ENCODE measurements at regions not wholly inside any gene's neighbourhood (a gene's known extent, or its start where the extent isn't known, plus 50 kb on each side); places are given as distances from the start of the nearest gene placed in this dataset.
"Not testable (repeated sequence)": the region's sequence is repeated elsewhere in the genome, so short reads cannot be mapped to it uniquely, and the experiment has no call there.

- no peak for DNase-seq (ENCODE audit: low spot score)
- intact Hi-C loops (cut with DNase I): no loop called here
These were observed 132.3 kb upstream of the BMPER start for GRCh38 chr7:33773053-33773452.

DNA sequence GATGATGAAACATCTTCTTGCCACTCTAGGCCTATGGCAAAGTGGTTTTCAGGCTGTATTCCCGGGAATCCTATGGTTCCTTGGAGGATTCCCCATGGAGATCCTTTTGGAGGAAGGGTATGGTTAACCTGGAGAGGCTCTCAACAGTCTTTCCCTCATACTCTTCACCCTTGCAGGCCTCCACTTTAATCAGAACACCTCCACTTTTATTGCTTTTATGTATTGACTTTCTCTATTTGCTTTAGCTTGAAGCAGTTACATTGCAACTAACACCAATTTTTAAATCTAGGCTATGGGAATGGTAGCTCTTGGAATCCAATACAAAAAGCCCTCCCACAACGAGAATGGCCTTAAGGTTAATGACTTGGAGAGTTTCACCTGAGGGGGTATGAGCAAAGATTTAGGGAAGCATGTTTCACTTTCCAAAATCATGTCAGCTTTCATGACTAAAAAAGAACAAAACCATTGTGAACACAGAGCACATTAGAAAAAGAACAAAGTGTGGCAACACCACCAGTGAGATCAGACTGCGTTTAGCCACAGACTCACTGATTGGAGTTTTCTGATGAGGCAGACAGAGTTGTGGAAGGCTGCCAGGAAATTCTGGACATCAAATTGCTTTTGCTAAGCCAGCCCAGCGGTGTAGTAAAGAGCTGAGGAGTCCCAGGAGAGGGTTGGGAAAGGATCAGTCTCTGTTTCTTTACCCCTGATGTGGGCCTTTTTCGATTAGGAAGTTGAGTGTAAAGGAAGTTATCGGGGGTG is 130.4 kb upstream of the BMPER start:
- DNase-seq (ENCODE audit: low spot score): no peak
- intact Hi-C loops (cut with DNase I): no loop called here

GRCh38 chr7:33775790-33776189 is 129.5 kb upstream of the BMPER start:
- intact Hi-C loops (cut with DNase I): no loop called here
- DNase-seq (ENCODE audit: low spot score): no peak

GRCh38 chr7:33776788-33777187 is 128.6 kb upstream of the BMPER start:
- intact Hi-C loops (cut with DNase I): no loop called here
- DNase-seq (ENCODE audit: low spot score): no peak

DNA sequence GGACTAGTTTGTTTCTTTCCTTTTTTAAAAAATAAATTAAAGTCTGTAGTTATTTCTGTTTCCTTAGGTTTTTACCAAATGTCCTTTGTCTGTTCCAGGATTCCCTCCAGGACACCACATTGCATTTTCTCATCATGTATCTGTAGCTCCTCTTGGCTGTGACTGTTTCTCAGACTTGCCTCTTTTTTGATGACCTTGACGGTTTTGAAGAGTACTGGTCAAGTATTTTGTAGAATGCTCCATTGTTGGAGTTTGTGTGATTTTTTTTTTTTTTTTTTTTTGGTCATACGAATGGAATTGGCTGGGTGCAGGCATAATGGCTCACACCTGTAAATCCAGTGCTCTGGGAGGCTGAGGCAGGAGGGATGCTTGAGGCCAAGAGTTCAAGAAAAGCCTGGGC is 127.1 kb upstream of the BMPER start:
- no peak for DNase-seq (ENCODE audit: low spot score)
- intact Hi-C loops (cut with DNase I): no loop called here

- intact Hi-C loops (cut with DNase I): no loop called here
These were observed 126.1 kb upstream of the BMPER start for GRCh38 chr7:33779216-33779615.

DNA sequence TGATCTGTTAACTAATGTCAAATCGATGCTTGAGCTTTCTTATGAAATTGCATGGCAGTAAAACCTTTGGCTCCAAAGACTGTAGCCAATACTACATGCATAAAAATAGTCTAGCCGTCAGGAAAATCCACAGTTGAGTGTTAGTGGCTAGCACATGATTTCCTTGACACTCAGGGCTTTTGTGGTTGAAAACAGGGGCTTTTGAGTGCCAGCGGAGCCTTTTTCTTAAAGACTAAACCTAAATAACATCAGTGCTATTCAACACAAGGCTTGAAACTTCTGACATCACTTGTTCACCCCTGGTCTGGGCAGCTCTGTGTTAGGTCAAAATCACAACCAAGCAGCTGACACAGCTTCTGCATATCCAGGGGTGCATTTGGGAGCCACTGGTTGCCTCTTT is 124.2 kb upstream of the BMPER start:
- intact Hi-C loops (cut with DNase I): no loop called here
- no peak for DNase-seq (ENCODE audit: low spot score)

More at GRCh38 chr7:33779216-33779615, 126.1 kb upstream of the BMPER start:
- no peak for DNase-seq (ENCODE audit: low spot score)

- intact Hi-C loops (cut with DNase I): no loop called here
- no peak for DNase-seq (ENCODE audit: low spot score)
These were observed 123.5 kb upstream of the BMPER start for GRCh38 chr7:33781796-33782195.

DNA sequence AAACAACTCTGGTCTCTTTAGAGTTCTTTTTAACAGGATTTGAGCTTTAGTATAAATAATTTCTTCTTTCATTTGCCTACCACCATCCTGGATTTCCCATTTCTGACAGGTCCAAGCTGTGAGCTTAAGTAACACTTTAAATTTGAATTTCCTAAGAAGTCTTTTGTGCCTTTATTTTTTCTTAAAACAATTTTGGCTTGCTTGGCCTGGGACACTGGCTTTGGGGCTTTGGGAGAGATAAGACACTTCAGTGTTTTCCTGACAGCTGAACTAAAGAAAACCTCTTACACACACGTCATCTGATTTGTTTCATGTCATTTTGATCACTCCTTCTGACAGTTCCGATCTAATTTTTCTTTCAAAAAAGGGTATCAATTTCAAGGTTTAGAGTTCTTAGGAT is 121.3 kb upstream of the BMPER start:
- intact Hi-C loops (cut with DNase I): no loop called here
- DNase-seq (ENCODE audit: low spot score): no peak

GRCh38 chr7:33788531-33788930 is 116.8 kb upstream of the BMPER start:
- DNase-seq (ENCODE audit: low spot score): no peak
- intact Hi-C loops (cut with DNase I): no loop called here

- no peak for DNase-seq (ENCODE audit: low spot score)
These were observed 115.3 kb upstream of the BMPER start for GRCh38 chr7:33789871-33790630.

DNA sequence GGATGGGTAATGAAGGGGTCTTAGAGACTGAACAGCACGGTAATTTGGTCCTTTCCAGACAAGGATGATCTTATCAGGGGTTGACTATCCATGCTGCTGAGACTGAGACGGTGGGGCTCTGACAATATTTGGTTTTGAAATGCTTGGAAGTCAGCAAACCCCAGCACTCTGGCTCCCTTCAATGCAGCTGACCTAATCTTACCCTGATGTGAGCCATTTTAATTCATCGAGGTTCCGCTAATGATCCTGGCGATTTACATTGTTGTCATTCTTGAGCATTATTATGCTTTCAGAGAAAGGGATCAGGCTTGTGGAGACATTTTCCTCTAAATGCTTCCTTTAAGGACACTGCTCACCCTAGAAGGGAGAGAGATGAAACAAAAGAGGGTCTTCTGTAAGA is 114.6 kb upstream of the BMPER start:
- no peak for DNase-seq (ENCODE audit: low spot score)
- intact Hi-C loops (cut with DNase I): no loop called here

More at GRCh38 chr7:33789871-33790630, 115.3 kb upstream of the BMPER start:
- intact Hi-C loops (cut with DNase I): no loop called here

DNA sequence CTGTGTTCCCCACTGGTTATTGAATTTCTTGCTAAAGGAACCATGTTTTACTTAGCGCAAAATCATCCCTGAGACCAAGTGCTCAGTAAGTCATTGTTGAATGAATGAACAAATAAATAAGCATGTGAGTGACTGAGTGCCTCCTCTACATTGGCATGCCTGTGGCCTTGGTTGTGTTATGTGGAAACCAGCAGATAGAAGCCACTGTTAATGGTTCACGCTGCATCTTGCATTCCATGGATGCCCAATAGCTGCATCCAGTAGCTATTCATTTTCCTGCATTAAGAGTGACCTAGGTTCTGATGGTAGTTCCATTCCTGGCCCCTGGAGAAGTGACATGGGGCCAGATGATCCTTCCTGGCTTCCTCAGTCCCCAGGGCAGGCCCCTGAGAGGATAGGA is 113.3 kb upstream of the BMPER start:
- intact Hi-C loops (cut with DNase I): no loop called here
- no peak for DNase-seq (ENCODE audit: low spot score)

- DNase-seq (ENCODE audit: low spot score): no peak
- intact Hi-C loops (cut with DNase I): no loop called here
These were observed 112.7 kb upstream of the BMPER start for GRCh38 chr7:33792547-33793105.

DNA sequence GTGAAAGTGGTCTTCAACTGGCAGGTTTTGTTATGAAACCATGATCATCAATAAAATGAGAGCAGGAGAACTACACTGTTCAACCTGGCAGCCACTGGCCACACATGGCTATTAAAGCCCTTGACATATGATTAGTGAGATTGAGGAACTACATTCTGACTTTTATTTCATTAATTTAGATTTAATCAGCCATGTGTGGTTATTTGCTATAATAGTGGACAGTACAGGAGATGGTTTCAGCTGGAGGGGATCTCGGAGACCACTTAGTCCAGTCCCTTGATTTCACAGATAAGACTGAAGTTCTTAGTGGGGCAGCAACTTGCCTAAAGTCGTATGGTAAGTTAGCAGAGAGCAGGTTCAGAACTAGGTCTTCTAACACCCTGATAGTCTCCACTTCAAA is 111.7 kb upstream of the BMPER start:
- DNase-seq (ENCODE audit: low spot score): no peak
- intact Hi-C loops (cut with DNase I): no loop called here

DNA sequence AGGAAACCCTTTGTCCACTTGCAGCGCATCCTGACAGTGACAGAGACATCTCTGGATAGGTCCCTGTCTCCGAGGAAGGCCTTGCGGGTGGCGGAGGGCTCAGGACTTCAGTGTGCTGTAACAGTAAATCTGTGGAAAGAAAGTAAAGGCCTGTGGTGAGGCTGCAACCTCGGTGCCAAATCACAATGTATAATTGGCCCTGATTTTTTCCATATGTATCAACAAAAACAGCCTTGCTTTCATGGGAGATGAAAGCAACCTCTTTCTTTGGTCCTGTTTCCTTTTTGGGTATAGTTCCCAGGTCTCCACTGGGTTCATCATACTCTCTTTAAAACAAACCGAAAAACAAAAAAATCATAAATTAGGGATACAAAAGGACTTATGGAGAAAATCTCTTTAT is 110.9 kb upstream of the BMPER start:
- DNase-seq (ENCODE audit: low spot score): no peak
- intact Hi-C loops (cut with DNase I): no loop called here

- intact Hi-C loops (cut with DNase I): no loop called here
- no peak for DNase-seq (ENCODE audit: low spot score)
These were observed 110.4 kb upstream of the BMPER start for GRCh38 chr7:33794959-33795358.

DNA sequence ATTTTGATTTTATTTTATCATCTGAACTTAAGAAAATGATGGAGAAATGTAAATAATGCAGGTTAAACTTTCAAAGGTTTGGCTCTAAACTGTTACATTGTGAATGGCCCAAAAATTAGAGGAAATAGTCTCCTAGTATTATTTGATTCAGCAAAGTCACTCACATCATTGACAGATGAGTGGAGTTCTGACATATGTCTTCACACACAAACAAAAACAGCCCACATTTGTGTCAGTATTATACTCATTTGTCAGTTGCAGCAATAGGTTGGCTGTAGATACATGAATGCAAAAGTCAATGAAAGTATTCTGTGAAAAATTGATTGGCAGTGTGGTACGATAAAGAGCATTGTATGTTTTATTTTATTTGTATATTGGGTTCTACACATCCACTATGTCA is 108.8 kb upstream of the BMPER start:
- DNase-seq (ENCODE audit: low spot score): no peak
- intact Hi-C loops (cut with DNase I): no loop called here

DNA sequence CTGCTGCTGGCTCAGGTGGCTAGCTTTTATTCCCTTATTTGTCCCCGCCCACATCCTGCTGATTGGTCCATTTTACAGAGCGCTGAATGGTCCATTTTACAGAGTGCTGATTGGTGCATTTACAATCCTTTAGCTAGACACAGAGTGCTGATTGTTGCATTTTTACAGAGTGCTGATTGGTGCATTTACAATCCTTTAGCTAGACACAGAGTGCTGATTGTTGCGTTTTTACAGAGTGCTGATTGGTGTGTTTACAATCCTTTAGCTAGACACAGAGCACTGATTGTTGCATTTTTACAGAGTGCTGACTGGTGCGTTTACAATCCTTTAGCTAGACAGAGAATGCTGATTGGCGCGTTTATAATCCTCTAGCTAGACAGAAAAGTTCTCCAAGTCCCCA is 107.8 kb upstream of the BMPER start:
- DNase-seq (ENCODE audit: low spot score); intact Hi-C loops (cut with DNase I): not testable (repeated sequence)

- DNase-seq (ENCODE audit: low spot score): no peak
- intact Hi-C loops (cut with DNase I): no loop called here
These were observed 106.5 kb upstream of the BMPER start for GRCh38 chr7:33798686-33799325.
